Skeletal muscle satellite cell (primary cell): ENCODE measurements at regions not wholly inside any gene's neighbourhood (a gene's known extent, or its start where the extent isn't known, plus 50 kb on each side); places are given as distances from the start of the nearest gene placed in this dataset.

Experiments used
- H3K27me3 ChIP-seq: 2 replicates; pipeline ENCODE4 v1.7.0; 2013; ENCODE audit warnings: low read length; ENCODE audit not compliant: control insufficient read depth, insufficient read depth
- H3K36me3 ChIP-seq: 2 replicates; pipeline ENCODE4 v1.7.0; 2013; ENCODE audit warnings: mild to moderate bottlenecking, control low read depth, low read length; ENCODE audit not compliant: insufficient read depth
- H3K4me1 ChIP-seq: 2 replicates; pipeline ENCODE4 v1.7.0; 2013; ENCODE audit warnings: low read length; ENCODE audit not compliant: control insufficient read depth, insufficient read depth
- H3K4me2 ChIP-seq: 2 replicates; pipeline ENCODE4 v1.7.0; 2013; ENCODE audit warnings: mild to moderate bottlenecking, low read length
- H3K4me3 ChIP-seq: 2 replicates; pipeline ENCODE4 v1.7.0; 2013; ENCODE audit warnings: low read length
- H3K9ac ChIP-seq: 2 replicates; pipeline ENCODE4 v1.7.0; 2013; ENCODE audit warnings: mild to moderate bottlenecking, low read depth, low read length, moderate library complexity
- H3K9me3 ChIP-seq: replicated peaks from 2 replicates; pipeline ENCODE4 v1.7.0; 2013; ENCODE audit warnings: mild to moderate bottlenecking, control low read depth, low read length

GRCh38 chr11:19436932-19437331 lies 196.2 kb upstream of the E2F8 start:
- Histone ChIP-seq H3K36me3 (no peaks in the 10 kb centered on the region), H3K4me1 (peaks cover 45% of the 10 kb centered on the region), H3K27me3 (no peaks in the 10 kb centered on the region), H3K9ac (no peak overlapping the region), H3K9me3 (no peaks in the 10 kb centered on the region), H3K4me3 (no peak overlapping the region), H3K4me2 (no peak overlapping the region)

- Histone ChIP-seq H3K4me3 (no peak overlapping the region), H3K4me2 (no peak overlapping the region), H3K9me3 (no peaks in the 10 kb centered on the region), H3K9ac (no peak overlapping the region), H3K4me1 (peaks cover 43% of the 10 kb centered on the region), H3K36me3 (no peaks in the 10 kb centered on the region), H3K27me3 (no peaks in the 10 kb centered on the region)
These were observed 194.7 kb upstream of the E2F8 start for GRCh38 chr11:19435306-19435989.

- Histone ChIP-seq H3K9ac (no peak overlapping the region), H3K4me3 (no peak overlapping the region), H3K4me1 (peaks cover 47% of the 10 kb centered on the region), H3K9me3 (no peaks in the 10 kb centered on the region), H3K4me2 (no peak overlapping the region), H3K27me3 (no peaks in the 10 kb centered on the region), H3K36me3 (no peaks in the 10 kb centered on the region)
These were observed 193.0 kb upstream of the E2F8 start for GRCh38 chr11:19433791-19434190.

GRCh38 chr11:19433367-19433766 lies 192.6 kb upstream of the E2F8 start:
- H3K4me1 ChIP-seq, result peaks cover 49% of the 10 kb centered on the region
- no peaks in the 10 kb centered on the region for H3K9me3 ChIP-seq
- H3K9ac ChIP-seq, result no peak overlapping the region
- H3K36me3 ChIP-seq, result no peaks in the 10 kb centered on the region
- no peak overlapping the region for H3K4me2 ChIP-seq
- H3K27me3 ChIP-seq, result no peaks in the 10 kb centered on the region
- H3K4me3 ChIP-seq, result no peak overlapping the region

- peak overlapping the region; percentile 20 for H3K9ac ChIP-seq
These were observed 191.8 kb upstream of the E2F8 start for GRCh38 chr11:19432370-19433061.

GRCh38 chr11:19430754-19431398 lies 190.1 kb upstream of the E2F8 start:
- Histone ChIP-seq H3K27me3 (no peaks in the 10 kb centered on the region), H3K4me1 (peaks cover 38% of the 10 kb centered on the region), H3K9me3 (no peaks in the 10 kb centered on the region), H3K36me3 (no peaks in the 10 kb centered on the region), H3K4me3 (no peak overlapping the region), H3K9ac (no peak overlapping the region), H3K4me2 (no peak overlapping the region)

More at GRCh38 chr11:19432370-19433061, 191.8 kb upstream of the E2F8 start:
- no peaks in the 10 kb centered on the region for H3K27me3 ChIP-seq
- no peaks in the 10 kb centered on the region for H3K36me3 ChIP-seq
- H3K4me1 ChIP-seq, result peaks cover 45% of the 10 kb centered on the region
- no peak overlapping the region for H3K4me3 ChIP-seq
- H3K4me2 ChIP-seq, result peak overlapping the region; percentile 62
- H3K9me3 ChIP-seq, result no peaks in the 10 kb centered on the region

- peaks cover 34% of the 10 kb centered on the region for H3K4me1 ChIP-seq
These were observed 189.6 kb upstream of the E2F8 start for GRCh38 chr11:19430346-19430745.

GRCh38 chr11:19429108-19429760 lies 188.5 kb upstream of the E2F8 start:
- Histone ChIP-seq H3K4me1 (peaks cover 31% of the 10 kb centered on the region), H3K4me3 (no peak overlapping the region), H3K4me2 (no peak overlapping the region), H3K9me3 (no peaks in the 10 kb centered on the region), H3K27me3 (no peaks in the 10 kb centered on the region), H3K9ac (no peak overlapping the region), H3K36me3 (no peaks in the 10 kb centered on the region)

More at GRCh38 chr11:19430346-19430745, 189.6 kb upstream of the E2F8 start:
- H3K9ac ChIP-seq, result no peak overlapping the region
- no peak overlapping the region for H3K4me2 ChIP-seq
- H3K27me3 ChIP-seq, result no peaks in the 10 kb centered on the region
- no peak overlapping the region for H3K4me3 ChIP-seq
- no peaks in the 10 kb centered on the region for H3K9me3 ChIP-seq
- no peaks in the 10 kb centered on the region for H3K36me3 ChIP-seq

GRCh38 chr11:19428206-19429002 lies 187.7 kb upstream of the E2F8 start:
- H3K4me3 ChIP-seq, result no peak overlapping the region

GRCh38 chr11:19426756-19427403 lies 186.1 kb upstream of the E2F8 start:
- H3K4me1 ChIP-seq, result peaks cover 16% of the 10 kb centered on the region
- no peak overlapping the region for H3K9ac ChIP-seq
- no peaks in the 10 kb centered on the region for H3K9me3 ChIP-seq
- no peaks in the 10 kb centered on the region for H3K36me3 ChIP-seq
- no peaks in the 10 kb centered on the region for H3K27me3 ChIP-seq
- no peak overlapping the region for H3K4me3 ChIP-seq
- no peak overlapping the region for H3K4me2 ChIP-seq

More at GRCh38 chr11:19428206-19429002, 187.7 kb upstream of the E2F8 start:
- H3K4me2 ChIP-seq, result peak overlapping the region; percentile 14
- no peaks in the 10 kb centered on the region for H3K36me3 ChIP-seq
- H3K27me3 ChIP-seq, result no peaks in the 10 kb centered on the region
- peaks cover 31% of the 10 kb centered on the region for H3K4me1 ChIP-seq
- H3K9me3 ChIP-seq, result no peaks in the 10 kb centered on the region
- H3K9ac ChIP-seq, result no peak overlapping the region
